ENCODE measurements at regions not wholly inside any gene's neighbourhood (a gene's known extent, or its start where the extent isn't known, plus 50 kb on each side); places are given as distances from the start of the nearest gene placed in this dataset.

DNA sequence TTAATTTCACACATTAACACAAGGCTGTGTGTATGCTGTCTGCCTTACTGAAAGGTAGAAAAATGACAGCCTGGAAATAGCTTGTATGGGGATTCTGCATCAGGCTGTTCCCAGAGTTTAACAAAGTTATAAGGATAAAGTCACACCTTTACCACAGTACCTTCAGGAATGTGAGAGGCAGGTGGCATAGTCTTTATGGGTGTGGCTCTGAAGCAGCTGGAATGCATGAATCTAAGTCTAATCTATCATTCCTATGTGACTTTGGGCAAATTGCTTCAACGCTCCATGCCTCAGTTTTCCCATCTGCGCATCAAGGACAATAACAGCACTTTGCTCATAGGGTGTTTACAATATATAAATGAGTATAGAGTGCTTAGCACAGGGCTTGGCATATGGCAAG, 84.2 kb upstream of the EGFL6 start:
- no peaks in the 10 kb centered on the region; the same call in 2 of the 3 replicates for H3K9me3 ChIP-seq (replicated peaks; ENCODE audit: control insufficient read depth, insufficient read depth, low read length)
- no TSS peak for BruUV-seq (replicated peaks)
- no peak overlapping the region for H3K27ac ChIP-seq (ENCODE audit: control insufficient read depth, insufficient read depth)
- H2AFZ ChIP-seq (ENCODE audit: control insufficient read depth, low read depth, low read length) = no peak overlapping the region
- ChIA-PET POLR2A (no interaction called here), RAD21 (ENCODE audit: unreplicated experiment) (interaction anchor here (1.0 to 2.8 kb wide), 3 partner anchors 231 to 664 kb away, joined by 3 to 16 read pairs (median 8); no protein-coding TSS in a partner anchor), CTCF (interaction anchor here (0.8 to 2.9 kb wide), 3 partner anchors 12 to 538 kb away, joined by 3 to 14 read pairs (median 5); no protein-coding TSS in a partner anchor), SMC1A (ENCODE audit: uncharacterized antibody, unreplicated experiment) (interaction anchor here (1.0 to 4.5 kb wide), 5 partner anchors 10 to 538 kb away, joined by 3 to 22 read pairs (median 4); no protein-coding TSS in a partner anchor)
- intact Hi-C loops (cut with micrococcal nuclease; ENCODE audit: unreplicated experiment) (loop anchor here (5.0 kb wide), 3 partner anchors 98 to 583 kb away; no protein-coding TSS in a partner anchor), in situ Hi-C loops (cut with MboI) (loop anchor here (10.0 kb wide), 2 partner anchors 230 to 670 kb away; no protein-coding TSS in a partner anchor)
- peaks cover 16% of the 10 kb centered on the region for H3K4me1 ChIP-seq (ENCODE audit: control insufficient read depth, insufficient read depth, low read length)
- no peak for FAIRE-seq
- no peak overlapping the region for H3K4me2 ChIP-seq (ENCODE audit: control insufficient read depth, insufficient read depth)
- TF ChIP-seq DPF2 (IDR thresholded peaks at IDR 0.05) (no peak), SRF (IDR thresholded peaks at IDR 0.05; ENCODE audit: low read depth in 2 of 2, low read length in 2 of 2) (no peak), CREM (IDR thresholded peaks at IDR 0.05; ENCODE audit: low read depth) (no peak)
- TF ChIP-seq, protein P1, sequence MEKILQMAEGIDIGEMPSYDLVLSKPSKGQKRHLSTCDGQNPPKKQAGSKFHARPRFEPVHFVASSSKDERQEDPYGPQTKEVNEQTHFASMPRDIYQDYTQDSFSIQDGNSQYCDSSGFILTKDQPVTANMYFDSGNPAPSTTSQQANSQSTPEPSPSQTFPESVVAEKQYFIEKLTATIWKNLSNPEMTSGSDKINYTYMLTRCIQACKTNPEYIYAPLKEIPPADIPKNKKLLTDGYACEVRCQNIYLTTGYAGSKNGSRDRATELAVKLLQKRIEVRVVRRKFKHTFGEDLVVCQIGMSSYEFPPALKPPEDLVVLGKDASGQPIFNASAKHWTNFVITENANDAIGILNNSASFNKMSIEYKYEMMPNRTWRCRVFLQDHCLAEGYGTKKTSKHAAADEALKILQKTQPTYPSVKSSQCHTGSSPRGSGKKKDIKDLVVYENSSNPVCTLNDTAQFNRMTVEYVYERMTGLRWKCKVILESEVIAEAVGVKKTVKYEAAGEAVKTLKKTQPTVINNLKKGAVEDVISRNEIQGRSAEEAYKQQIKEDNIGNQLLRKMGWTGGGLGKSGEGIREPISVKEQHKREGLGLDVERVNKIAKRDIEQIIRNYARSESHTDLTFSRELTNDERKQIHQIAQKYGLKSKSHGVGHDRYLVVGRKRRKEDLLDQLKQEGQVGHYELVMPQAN (conservative IDR thresholded peaks at IDR 0.05) = no peak
- TF ChIP-seq, protein P2, sequence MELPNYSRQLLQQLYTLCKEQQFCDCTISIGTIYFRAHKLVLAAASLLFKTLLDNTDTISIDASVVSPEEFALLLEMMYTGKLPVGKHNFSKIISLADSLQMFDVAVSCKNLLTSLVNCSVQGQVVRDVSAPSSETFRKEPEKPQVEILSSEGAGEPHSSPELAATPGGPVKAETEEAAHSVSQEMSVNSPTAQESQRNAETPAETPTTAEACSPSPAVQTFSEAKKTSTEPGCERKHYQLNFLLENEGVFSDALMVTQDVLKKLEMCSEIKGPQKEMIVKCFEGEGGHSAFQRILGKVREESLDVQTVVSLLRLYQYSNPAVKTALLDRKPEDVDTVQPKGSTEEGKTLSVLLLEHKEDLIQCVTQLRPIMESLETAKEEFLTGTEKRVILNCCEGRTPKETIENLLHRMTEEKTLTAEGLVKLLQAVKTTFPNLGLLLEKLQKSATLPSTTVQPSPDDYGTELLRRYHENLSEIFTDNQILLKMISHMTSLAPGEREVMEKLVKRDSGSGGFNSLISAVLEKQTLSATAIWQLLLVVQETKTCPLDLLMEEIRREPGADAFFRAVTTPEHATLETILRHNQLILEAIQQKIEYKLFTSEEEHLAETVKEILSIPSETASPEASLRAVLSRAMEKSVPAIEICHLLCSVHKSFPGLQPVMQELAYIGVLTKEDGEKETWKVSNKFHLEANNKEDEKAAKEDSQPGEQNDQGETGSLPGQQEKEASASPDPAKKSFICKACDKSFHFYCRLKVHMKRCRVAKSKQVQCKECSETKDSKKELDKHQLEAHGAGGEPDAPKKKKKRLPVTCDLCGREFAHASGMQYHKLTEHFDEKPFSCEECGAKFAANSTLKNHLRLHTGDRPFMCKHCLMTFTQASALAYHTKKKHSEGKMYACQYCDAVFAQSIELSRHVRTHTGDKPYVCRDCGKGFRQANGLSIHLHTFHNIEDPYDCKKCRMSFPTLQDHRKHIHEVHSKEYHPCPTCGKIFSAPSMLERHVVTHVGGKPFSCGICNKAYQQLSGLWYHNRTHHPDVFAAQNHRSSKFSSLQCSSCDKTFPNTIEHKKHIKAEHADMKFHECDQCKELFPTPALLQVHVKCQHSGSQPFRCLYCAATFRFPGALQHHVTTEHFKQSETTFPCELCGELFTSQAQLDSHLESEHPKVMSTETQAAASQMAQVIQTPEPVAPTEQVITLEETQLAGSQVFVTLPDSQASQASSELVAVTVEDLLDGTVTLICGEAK (IDR thresholded peaks at IDR 0.05; ENCODE audit: borderline replicate concordance) = no peak
- no peak for DNase-seq (ENCODE audit: low read depth, low spot score)
- no peaks in the 10 kb centered on the region for H4K20me1 ChIP-seq (ENCODE audit: control insufficient read depth, insufficient read depth)
- H3K9ac ChIP-seq (ENCODE audit: control insufficient read depth, insufficient read depth, low read length) = no peak overlapping the region
- no peaks in the 10 kb centered on the region for H3K27me3 ChIP-seq (replicated peaks in 1 of 2; ENCODE audit: control insufficient read depth in 2 of 2, insufficient read depth in 2 of 2, low read length in 1 of 2)
- H3K4me3 ChIP-seq = no peak overlapping the region
- H3K36me3 ChIP-seq (ENCODE audit: control insufficient read depth in 2 of 2, insufficient read depth in 2 of 2, low read length in 1 of 2) = no peaks in the 10 kb centered on the region
- no peak for ATAC-seq
- WGBS (ENCODE audit: insufficient coverage, insufficient replicate concordance, low lambda C conversion rate, missing lambda C conversion rate) = 66% methylated on average over 2 of the region's 2 CpGs
- H3K79me2 ChIP-seq (ENCODE audit: control insufficient read depth, insufficient read depth, low read length) = no peaks in the 10 kb centered on the region
